Stimulated activated CD4-positive, alpha-beta T cell treated with anti-CD3 and anti-CD28 coated beads, Interleukin-15, amount 100 ng/mL, for 1 hour (primary cell): ENCODE measurements at regions not wholly inside any gene's neighbourhood (a gene's known extent, or its start where the extent isn't known, plus 50 kb on each side); places are given as distances from the start of the nearest gene placed in this dataset.
"Not testable (repeated sequence)": the region's sequence is repeated elsewhere in the genome, so short reads cannot be mapped to it uniquely, and the experiment has no call there.

Source experiments
- DNase-seq, 2 donors: peaks; one replicate each; pipeline ENCODE4 v3.0.0-alpha.2; 2020; ENCODE audit warnings: low read depth in 1 of 2, low spot score in 1 of 2

- no peak for DNase-seq
Measured at GRCh38 chr7:82701949-82702348, 258.4 kb upstream of the CACNA2D1 start.

- DNase-seq = no peak
Measured at GRCh38 chr7:82700741-82701140, 257.2 kb upstream of the CACNA2D1 start.

- no peak for DNase-seq
Measured at GRCh38 chr7:82699773-82700186, 256.2 kb upstream of the CACNA2D1 start.

- DNase-seq = no peak
Measured at GRCh38 chr7:82697897-82698296, 254.3 kb upstream of the CACNA2D1 start.

- no peak for DNase-seq
Measured at GRCh38 chr7:82696631-82697030, 253.1 kb upstream of the CACNA2D1 start.

GRCh38 chr7:82694022-82694421 lies 250.4 kb upstream of the CACNA2D1 start:
- no peak for DNase-seq

- no peak for DNase-seq
Measured at GRCh38 chr7:82690929-82691328, 247.4 kb upstream of the CACNA2D1 start.

- DNase-seq = no peak
Measured at GRCh38 chr7:82685214-82685613, 241.6 kb upstream of the CACNA2D1 start.

- DNase-seq = no peak
Measured at GRCh38 chr7:82678716-82679115, 235.1 kb upstream of the CACNA2D1 start.

GRCh38 chr7:82678259-82678658 lies 234.7 kb upstream of the CACNA2D1 start:
- DNase-seq = no peak

- DNase-seq = no peak
Measured at GRCh38 chr7:82677493-82677892, 233.9 kb upstream of the CACNA2D1 start.

- DNase-seq = no peak
Measured at GRCh38 chr7:82676777-82677463, 233.3 kb upstream of the CACNA2D1 start.

GRCh38 chr7:82675396-82675795 lies 231.8 kb upstream of the CACNA2D1 start:
- no peak for DNase-seq

- no peak for DNase-seq
Measured at GRCh38 chr7:82674268-82674667, 230.7 kb upstream of the CACNA2D1 start.

- no peak for DNase-seq
Measured at GRCh38 chr7:82672078-82672477, 228.5 kb upstream of the CACNA2D1 start.

- no peak for DNase-seq
Measured at GRCh38 chr7:82669141-82669540, 225.6 kb upstream of the CACNA2D1 start.

GRCh38 chr7:82668676-82669075 lies 225.1 kb upstream of the CACNA2D1 start:
- DNase-seq = no peak

GRCh38 chr7:82665966-82666507 lies 222.5 kb upstream of the CACNA2D1 start:
- no peak for DNase-seq

GRCh38 chr7:82655965-82656364 lies 212.4 kb upstream of the CACNA2D1 start:
- DNase-seq = no peak

- DNase-seq = not testable (repeated sequence)
Measured at GRCh38 chr7:82650095-82650494, 206.5 kb upstream of the CACNA2D1 start.

GRCh38 chr7:82633592-82633991 lies 190.0 kb upstream of the CACNA2D1 start:
- no peak for DNase-seq

- no peak for DNase-seq
Measured at GRCh38 chr7:82631998-82632397, 188.4 kb upstream of the CACNA2D1 start.

GRCh38 chr7:82629583-82629982 lies 186.0 kb upstream of the CACNA2D1 start:
- no peak for DNase-seq
